Lower leg skin (tissue), 3 donors: ENCODE measurements at regions not wholly inside any gene's neighbourhood (a gene's known extent, or its start where the extent isn't known, plus 50 kb on each side); places are given as distances from the start of the nearest gene placed in this dataset.

Experiments
- CTCF ChIP-seq, 3 donors: fragments of 450-650 bp; IDR thresholded peaks; one replicate each; pipeline ENCODE4 v1.5.1; 2016; ENCODE audit warnings: antibody characterized with exemption in 3 of 3, mild to moderate bottlenecking in 3 of 3, moderate library complexity in 2 of 3
- POLR2A ChIP-seq, 2 donors: fragments of 450-650 bp; IDR thresholded peaks; one replicate each; pipeline ENCODE4 v1.6.1; 2016 to 2017; ENCODE audit warnings: antibody characterized with exemption in 2 of 2, mild to moderate bottlenecking in 1 of 2, moderate library complexity in 1 of 2

GRCh38 chr6:149190224-149190831 lies 127.2 kb upstream of the TAB2 start:
- TF ChIP-seq POLR2A (IDR thresholded peaks at IDR 0.05) = no peak
- no peak for TF ChIP-seq CTCF (IDR thresholded peaks at IDR 0.05)
